ENCODE measurements at regions not wholly inside any gene's neighbourhood (a gene's known extent, or its start where the extent isn't known, plus 50 kb on each side); places are given as distances from the start of the nearest gene placed in this dataset.
A peak's percentile ranks its signal among the peaks of the same experiment; 100 is the strongest.

- Histone ChIP-seq H3K4me3 (no peak overlapping the region), H3K9me3 (no peaks in the 10 kb centered on the region), H3K36me3 (ENCODE audit: low read depth) (no peaks in the 10 kb centered on the region), H3K4me1 (ENCODE audit: low read depth) (peaks cover 4% of the 10 kb centered on the region)
- intact Hi-C loops (cut with DNase I, micrococcal nuclease): no loop called here
- DNase-seq (no peak), ATAC-seq (no peak)
- TF ChIP-seq CTCF (IDR thresholded peaks at IDR 0.05): no peak
Observed at GRCh38 chr6:137737836-137738596, 129.0 kb upstream of the TNFAIP3 start.

GRCh38 chr6:137738931-137739504 lies 128.0 kb upstream of the TNFAIP3 start:
- no peak overlapping the region for H3K4me3 ChIP-seq
- peaks cover 4% of the 10 kb centered on the region for H3K4me1 ChIP-seq (ENCODE audit: low read depth)
- TF ChIP-seq CTCF (IDR thresholded peaks at IDR 0.05): no peak
- H3K36me3 ChIP-seq (ENCODE audit: low read depth): no peaks in the 10 kb centered on the region
- ATAC-seq (no peak), DNase-seq (no peak)
- no peaks in the 10 kb centered on the region for H3K9me3 ChIP-seq
- intact Hi-C loops (cut with DNase I, micrococcal nuclease): no loop called here

GRCh38 chr6:137739544-137739943 lies 127.5 kb upstream of the TNFAIP3 start:
- intact Hi-C loops (cut with DNase I, micrococcal nuclease): no loop called here
- Histone ChIP-seq H3K4me1 (ENCODE audit: low read depth) (peaks cover 2% of the 10 kb centered on the region), H3K4me3 (no peak overlapping the region), H3K9me3 (no peaks in the 10 kb centered on the region), H3K36me3 (ENCODE audit: low read depth) (no peaks in the 10 kb centered on the region)
- ATAC-seq (no peak), DNase-seq (no peak)
- no peak for TF ChIP-seq CTCF (IDR thresholded peaks at IDR 0.05)

- H3K4me3 ChIP-seq: no peak overlapping the region
- DNase-seq: no peak
- intact Hi-C loops (cut with DNase I, micrococcal nuclease): no loop called here
- no peaks in the 10 kb centered on the region for H3K9me3 ChIP-seq
- no peaks in the 10 kb centered on the region for H3K4me1 ChIP-seq (ENCODE audit: low read depth)
- ATAC-seq: no peak
- H3K36me3 ChIP-seq (ENCODE audit: low read depth): no peaks in the 10 kb centered on the region
- TF ChIP-seq CTCF (IDR thresholded peaks at IDR 0.05): no peak
Observed at GRCh38 chr6:137740091-137740755, 126.8 kb upstream of the TNFAIP3 start.

GRCh38 chr6:137740967-137741761 lies 125.9 kb upstream of the TNFAIP3 start:
- no peak for DNase-seq
- intact Hi-C loops (cut with DNase I, micrococcal nuclease): no loop called here
- Histone ChIP-seq H3K36me3 (ENCODE audit: low read depth) (no peaks in the 10 kb centered on the region), H3K4me1 (ENCODE audit: low read depth) (no peaks in the 10 kb centered on the region), H3K4me3 (no peak overlapping the region), H3K9me3 (no peaks in the 10 kb centered on the region)
- TF ChIP-seq CTCF (IDR thresholded peaks at IDR 0.05): no peak
- peak; percentile 40 for ATAC-seq
